Lung microvascular endothelial cell (primary cell): ENCODE measurements at regions not wholly inside any gene's neighbourhood (a gene's known extent, or its start where the extent isn't known, plus 50 kb on each side); places are given as distances from the start of the nearest gene placed in this dataset.

Experiments used
- DNase-seq, 2 donors: peaks; one replicate each; pipeline versions ENCODE4 v3.0.0 to v3.0.0-alpha.2; 2010; ENCODE audit warnings: low read depth in 2 of 2

- DNase-seq = no peak
Measured at GRCh38 chr2:15880226-15881119, 59.9 kb upstream of the MYCN start.

- no peak for DNase-seq
Measured at GRCh38 chr2:15881120-15881433, 59.3 kb upstream of the MYCN start.

GRCh38 chr2:15881676-15882075 is 58.7 kb upstream of the MYCN start:
- DNase-seq = no peak

DNA sequence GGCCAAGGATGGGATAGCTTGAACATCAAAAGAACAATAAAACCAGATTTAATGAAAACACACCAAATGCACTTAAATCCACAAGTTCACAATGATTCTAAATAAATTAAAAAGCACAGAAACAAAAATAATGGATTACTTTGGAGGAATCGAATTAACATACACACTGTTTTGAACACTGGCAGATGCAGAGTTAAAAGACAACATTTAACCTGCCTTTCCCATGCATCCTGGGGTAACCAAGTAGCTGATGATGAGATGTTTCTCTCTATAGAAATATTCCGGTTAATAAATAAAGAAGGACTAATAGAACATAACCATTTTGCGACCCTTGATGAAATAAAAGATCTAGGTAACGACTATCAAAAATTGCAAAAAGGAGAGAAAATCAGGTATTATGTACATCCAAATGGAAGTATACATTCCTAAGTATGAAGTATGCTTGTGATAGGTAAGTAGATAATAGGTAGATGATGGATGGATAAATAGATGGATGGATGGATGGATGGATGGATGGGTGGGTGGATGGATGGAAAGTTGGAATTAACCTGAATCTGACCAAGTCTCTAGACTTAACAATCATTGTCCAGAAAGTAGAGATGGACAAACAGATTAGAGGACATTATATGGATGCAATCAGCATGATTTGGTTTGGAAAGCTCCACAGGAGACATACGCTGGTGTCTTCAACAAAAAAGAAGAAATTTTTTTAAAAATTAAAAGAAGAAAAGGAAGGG is 57.4 kb upstream of the MYCN start:
- DNase-seq = no peak

- DNase-seq = no peak
Measured at GRCh38 chr2:15883684-15884083, 56.7 kb upstream of the MYCN start.

- DNase-seq = no peak
Measured at GRCh38 chr2:15884790-15885189, 55.6 kb upstream of the MYCN start.

DNA sequence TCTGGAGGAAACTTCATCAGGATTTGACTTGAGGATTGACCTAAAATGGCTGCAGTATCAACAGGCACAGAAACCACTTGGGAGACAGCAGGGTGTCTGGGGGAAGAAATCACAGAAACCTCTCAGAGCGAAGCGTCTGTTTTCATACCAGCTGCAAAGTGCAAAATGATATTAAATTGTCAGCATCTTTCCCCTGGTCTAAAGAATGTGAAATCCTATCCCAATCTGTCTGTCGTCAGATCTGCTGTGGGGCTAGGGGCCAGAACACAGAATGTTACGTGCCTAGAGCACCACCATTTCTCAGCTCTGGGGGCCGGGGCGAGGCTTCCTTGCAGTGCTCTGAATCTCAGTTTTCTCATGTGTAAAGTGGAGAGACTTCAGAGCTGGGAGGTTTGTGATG is 54.1 kb upstream of the MYCN start:
- DNase-seq = no peak

- DNase-seq = no peak
Measured at GRCh38 chr2:15889442-15890123, 50.8 kb upstream of the MYCN start.

- no peak for DNase-seq
Measured at GRCh38 chr2:15890124-15890754, 50.1 kb upstream of the MYCN start.
